DND-41 (cell line): ENCODE measurements at regions not wholly inside any gene's neighbourhood (a gene's known extent, or its start where the extent isn't known, plus 50 kb on each side); places are given as distances from the start of the nearest gene placed in this dataset.

ENCODE experiments used
- ATAC-seq: fragments of 200-7000 bp; cut with Tn5 transposase; 3 replicates; pipeline ENCODE4 v1.9.1; 2021; ENCODE audit warnings: low read depth; ENCODE audit not compliant: insufficient read depth
- DNase-seq: peaks from one replicate; pipeline ENCODE4 v3.0.0-alpha.2; 2020
- H2AFZ ChIP-seq: 2 replicates; pipeline ENCODE4 v1.6.0; 2012; ENCODE audit warnings: low read depth, low read length
- H3K27ac ChIP-seq: 2 replicates; pipeline ENCODE4 v1.5.1; 2012; ENCODE audit warnings: low read length, inconsistent platforms
- H3K27me3 ChIP-seq: fragments of 200-600 bp; sonication (generic); 2 replicates; pipeline ENCODE4 v1.6.0; 2012; ENCODE audit warnings: low read length, mild to moderate bottlenecking, inconsistent platforms; ENCODE audit not compliant: insufficient read depth, poor library complexity
- H3K36me3 ChIP-seq: 2 replicates; pipeline ENCODE4 v1.5.1; 2012; ENCODE audit warnings: low read length, inconsistent platforms; ENCODE audit not compliant: insufficient read depth
- H3K4me1 ChIP-seq: 2 replicates; pipeline ENCODE4 v1.5.1; 2012; ENCODE audit warnings: mild to moderate bottlenecking, low read length; ENCODE audit not compliant: insufficient read depth
- H3K4me2 ChIP-seq: 2 replicates; pipeline ENCODE4 v1.6.0; 2012; ENCODE audit warnings: mild to moderate bottlenecking, moderate library complexity, low read length, inconsistent platforms; ENCODE audit not compliant: insufficient read depth
- H3K4me3 ChIP-seq, 2 experiments: fragments of 200-600 bp in 1 of 2; shearing (Covaris generic) in 1 of 2; 2 replicates each; pipeline ENCODE4 v1.5.1; 2012 to 2016; ENCODE audit warnings: inconsistent platforms in 2 of 2, low read length in 2 of 2, mild to moderate bottlenecking in 2 of 2, low read depth in 1 of 2, moderate library complexity in 1 of 2
- H3K79me2 ChIP-seq: 2 replicates; pipeline ENCODE4 v1.6.0; 2012; ENCODE audit warnings: low read length, inconsistent platforms; ENCODE audit not compliant: insufficient read depth
- H3K9ac ChIP-seq: 2 replicates; pipeline ENCODE4 v1.6.0; 2012; ENCODE audit warnings: low read depth, mild to moderate bottlenecking, inconsistent platforms, low read length, moderate library complexity
- H3K9me3 ChIP-seq: 2 replicates; pipeline ENCODE4 v1.5.1; 2012; ENCODE audit warnings: low read length, moderate library complexity, mild to moderate bottlenecking, inconsistent platforms; ENCODE audit not compliant: insufficient read depth, severe bottlenecking
- H4K20me1 ChIP-seq: 2 replicates; pipeline ENCODE4 v1.6.0; 2012; ENCODE audit warnings: low read length; ENCODE audit not compliant: insufficient read depth
- CTCF ChIP-seq: IDR thresholded peaks from 2 replicates; pipeline ENCODE4 v1.5.1; 2012; ENCODE audit warnings: borderline replicate concordance, low read length, moderate library complexity, mild to moderate bottlenecking; ENCODE audit not compliant: poor library complexity, severe bottlenecking; ENCODE audit errors: extremely low read depth
- EZH2 ChIP-seq: IDR thresholded peaks from 3 replicates; pipeline ENCODE4 v1.6.1; 2012; ENCODE audit warnings: borderline replicate concordance, low read depth, mild to moderate bottlenecking, moderate library complexity, low read length, inconsistent platforms; ENCODE audit not compliant: severe bottlenecking

GRCh38 chr2:144753416-144753815, 233.5 kb upstream of the ZEB2 start:
- Histone ChIP-seq H3K9me3 (peaks cover 19% of the 10 kb centered on the region), H3K36me3 (no peaks in the 10 kb centered on the region), H3K79me2 (no peaks in the 10 kb centered on the region), H3K27ac (no peak overlapping the region), H3K4me1 (peaks cover 3% of the 10 kb centered on the region), H2AFZ (no peak overlapping the region), H3K27me3 (no peaks in the 10 kb centered on the region), H3K4me2 (no peak overlapping the region), H3K9ac (no peak overlapping the region), H4K20me1 (no peaks in the 10 kb centered on the region), H3K4me3 (no peak overlapping the region)
- TF ChIP-seq EZH2, result no peak
- no peak for TF ChIP-seq CTCF
- DNase-seq, result no peak
- ATAC-seq, result no peak

- DNase-seq, result no peak
- Histone ChIP-seq H3K4me3 (no peak overlapping the region), H4K20me1 (no peaks in the 10 kb centered on the region), H3K4me1 (peaks cover 6% of the 10 kb centered on the region), H2AFZ (no peak overlapping the region), H3K9ac (no peak overlapping the region), H3K36me3 (no peaks in the 10 kb centered on the region), H3K27ac (no peak overlapping the region), H3K27me3 (no peaks in the 10 kb centered on the region), H3K9me3 (peaks cover 36% of the 10 kb centered on the region), H3K4me2 (no peak overlapping the region), H3K79me2 (no peaks in the 10 kb centered on the region)
- no peak for ATAC-seq
- TF ChIP-seq CTCF (no peak), EZH2 (no peak)
Measured at GRCh38 chr2:144751142-144751905, 231.4 kb upstream of the ZEB2 start.

- peaks cover 6% of the 10 kb centered on the region for H3K4me1 ChIP-seq
- ATAC-seq, result no peak
Measured at GRCh38 chr2:144749188-144749587, 229.3 kb upstream of the ZEB2 start.

More at GRCh38 chr2:144749188-144749587, 229.3 kb upstream of the ZEB2 start:
- Histone ChIP-seq H3K9ac (no peak overlapping the region), H4K20me1 (no peaks in the 10 kb centered on the region), H2AFZ (no peak overlapping the region), H3K79me2 (no peaks in the 10 kb centered on the region), H3K27me3 (no peaks in the 10 kb centered on the region), H3K4me3 (no peak overlapping the region), H3K36me3 (no peaks in the 10 kb centered on the region), H3K9me3 (peaks cover 46% of the 10 kb centered on the region), H3K27ac (no peak overlapping the region), H3K4me2 (no peak overlapping the region)
- TF ChIP-seq CTCF (no peak), EZH2 (no peak)
- no peak for DNase-seq
